Left renal cortex interstitium (tissue), 4 donors: ENCODE measurements at regions not wholly inside any gene's neighbourhood (a gene's known extent, or its start where the extent isn't known, plus 50 kb on each side); places are given as distances from the start of the nearest gene placed in this dataset.

ENCODE experiments used
- DNase-seq, 4 donors: peaks; one replicate each; pipeline ENCODE4 v3.0.0-alpha.2; 2013; ENCODE audit warnings: low read depth in 4 of 4, low spot score in 2 of 4, missing footprints in 1 of 4

GRCh38 chr3:106714400-106714799 is 662.8 kb upstream of the CCDC54 start:
- no peak for DNase-seq

- DNase-seq = no peak
Observed at GRCh38 chr3:106715286-106715685, 662.0 kb upstream of the CCDC54 start.

GRCh38 chr3:106717178-106717780 is 660.0 kb upstream of the CCDC54 start:
- DNase-seq = no peak

- no peak for DNase-seq
Observed at GRCh38 chr3:106719077-106719476, 658.2 kb upstream of the CCDC54 start.

GRCh38 chr3:106719583-106719982 is 657.7 kb upstream of the CCDC54 start:
- DNase-seq = no peak

- no peak for DNase-seq
Observed at GRCh38 chr3:106720510-106720909, 656.7 kb upstream of the CCDC54 start.

GRCh38 chr3:106725566-106725965 is 651.7 kb upstream of the CCDC54 start:
- no peak for DNase-seq

- DNase-seq = no peak
Observed at GRCh38 chr3:106728315-106729098, 648.7 kb upstream of the CCDC54 start.

GRCh38 chr3:106729481-106729880 is 647.8 kb upstream of the CCDC54 start:
- DNase-seq = no peak

- no peak for DNase-seq
Observed at GRCh38 chr3:106731230-106731629, 646.0 kb upstream of the CCDC54 start.

- no peak for DNase-seq
Observed at GRCh38 chr3:106734712-106735111, 642.5 kb upstream of the CCDC54 start.

- no peak for DNase-seq
Observed at GRCh38 chr3:106737265-106737664, 640.0 kb upstream of the CCDC54 start.

- no peak for DNase-seq
Observed at GRCh38 chr3:106740116-106740515, 637.1 kb upstream of the CCDC54 start.

- no peak for DNase-seq
Observed at GRCh38 chr3:106745344-106746168, 631.7 kb upstream of the CCDC54 start.

- no peak for DNase-seq
Observed at GRCh38 chr3:106746286-106746685, 631.0 kb upstream of the CCDC54 start.

GRCh38 chr3:106748472-106749262 is 628.6 kb upstream of the CCDC54 start:
- no peak for DNase-seq

- DNase-seq = no peak
Observed at GRCh38 chr3:106750092-106750491, 627.1 kb upstream of the CCDC54 start.

GRCh38 chr3:106755336-106755735 is 621.9 kb upstream of the CCDC54 start:
- DNase-seq = no peak

GRCh38 chr3:106756901-106757300 is 620.3 kb upstream of the CCDC54 start:
- DNase-seq = no peak

- no peak for DNase-seq
Observed at GRCh38 chr3:106758459-106758858, 618.8 kb upstream of the CCDC54 start.

- no peak for DNase-seq
Observed at GRCh38 chr3:106759731-106760130, 617.5 kb upstream of the CCDC54 start.
